GM19043 (cell line): ENCODE measurements at regions not wholly inside any gene's neighbourhood (a gene's known extent, or its start where the extent isn't known, plus 50 kb on each side); places are given as distances from the start of the nearest gene placed in this dataset.
"Not testable (repeated sequence)": the region's sequence is repeated elsewhere in the genome, so short reads cannot be mapped to it uniquely, and the experiment has no call there.

Experiments
- ATAC-seq: cut with Tn5 transposase; IDR thresholded peaks from one replicate; pipeline ENCODE4 v1.9.1; 2021; ENCODE audit warnings: low read depth; ENCODE audit not compliant: unreplicated experiment

DNA sequence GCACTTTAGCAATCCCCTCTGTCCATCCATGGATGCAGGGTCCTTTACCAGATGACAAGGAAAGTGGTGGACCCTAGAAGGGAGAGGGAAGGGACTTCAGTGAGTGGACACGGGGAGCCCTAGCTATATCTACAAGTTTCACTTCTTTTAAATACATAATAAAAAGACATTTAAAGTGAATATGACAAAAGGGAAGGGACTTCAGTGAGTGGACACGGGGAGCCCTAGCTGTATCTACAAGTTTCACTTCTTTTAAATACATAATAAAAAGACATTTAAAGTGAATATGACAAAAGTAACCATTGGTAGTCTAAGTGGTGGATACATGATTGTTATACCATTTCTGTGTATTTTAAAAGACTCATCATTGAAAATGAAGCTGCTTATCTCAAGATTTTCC lies 81.9 kb upstream of the HES1 start:
- ATAC-seq: no peak

DNA sequence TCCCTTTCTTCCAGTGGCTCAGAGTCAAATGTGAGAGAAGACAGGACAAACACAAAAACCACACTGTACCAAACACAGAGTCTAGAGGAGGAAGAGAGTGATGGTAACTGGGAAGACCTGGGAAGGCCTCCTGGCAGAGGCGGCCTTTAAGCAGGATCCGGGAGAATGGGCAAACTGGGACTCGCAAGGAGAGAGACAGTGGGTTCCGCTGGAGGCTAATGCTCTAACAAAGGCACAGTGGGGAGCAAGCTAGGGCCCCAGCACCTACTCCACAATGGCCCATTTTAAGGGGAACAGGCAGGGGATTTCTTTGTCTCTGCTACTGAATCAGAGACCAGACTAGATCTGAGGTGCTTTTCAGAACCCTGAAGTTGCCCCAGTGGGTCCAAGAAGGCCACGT lies 81.4 kb upstream of the HES1 start:
- ATAC-seq: no peak

DNA sequence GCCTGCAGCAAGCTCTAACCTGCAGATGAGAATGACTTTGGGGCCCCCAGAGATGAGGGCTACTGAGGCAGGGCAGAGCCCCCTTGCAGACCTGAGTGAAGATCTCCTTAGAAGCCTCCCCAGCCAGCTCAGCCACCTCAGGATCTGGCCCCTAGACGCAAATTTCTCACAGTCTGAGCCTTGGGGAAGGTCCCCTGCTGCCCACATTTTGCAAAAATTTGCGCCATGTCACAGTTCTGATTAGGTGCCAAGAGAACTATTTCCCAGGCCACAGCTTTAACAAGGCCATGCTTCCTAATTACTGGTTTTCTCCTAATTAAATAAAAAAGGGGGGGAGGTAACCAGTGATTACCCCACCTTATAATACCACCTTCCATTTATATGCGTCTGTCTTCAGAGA lies 81.0 kb upstream of the HES1 start:
- no peak for ATAC-seq

DNA sequence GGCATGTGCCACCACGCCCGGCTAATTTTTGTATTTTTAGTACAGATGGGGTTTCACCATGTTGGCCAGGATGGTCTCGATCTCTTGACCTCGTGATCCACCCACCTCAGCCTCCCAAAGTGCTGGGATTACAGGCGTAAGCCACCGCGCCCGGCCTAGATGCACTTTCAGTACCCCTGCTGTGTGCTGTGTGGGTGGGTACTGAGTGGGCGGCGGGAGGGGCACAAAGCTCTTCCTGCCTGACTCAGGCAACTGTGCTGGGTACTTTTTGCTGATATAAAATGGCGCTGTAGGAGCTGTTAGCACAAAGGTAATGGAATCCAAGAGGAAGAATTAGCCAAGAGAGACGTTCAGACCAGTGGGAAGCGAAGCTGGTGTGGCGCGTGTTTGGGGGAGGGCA lies 79.6 kb upstream of the HES1 start:
- not testable (repeated sequence) for ATAC-seq

DNA sequence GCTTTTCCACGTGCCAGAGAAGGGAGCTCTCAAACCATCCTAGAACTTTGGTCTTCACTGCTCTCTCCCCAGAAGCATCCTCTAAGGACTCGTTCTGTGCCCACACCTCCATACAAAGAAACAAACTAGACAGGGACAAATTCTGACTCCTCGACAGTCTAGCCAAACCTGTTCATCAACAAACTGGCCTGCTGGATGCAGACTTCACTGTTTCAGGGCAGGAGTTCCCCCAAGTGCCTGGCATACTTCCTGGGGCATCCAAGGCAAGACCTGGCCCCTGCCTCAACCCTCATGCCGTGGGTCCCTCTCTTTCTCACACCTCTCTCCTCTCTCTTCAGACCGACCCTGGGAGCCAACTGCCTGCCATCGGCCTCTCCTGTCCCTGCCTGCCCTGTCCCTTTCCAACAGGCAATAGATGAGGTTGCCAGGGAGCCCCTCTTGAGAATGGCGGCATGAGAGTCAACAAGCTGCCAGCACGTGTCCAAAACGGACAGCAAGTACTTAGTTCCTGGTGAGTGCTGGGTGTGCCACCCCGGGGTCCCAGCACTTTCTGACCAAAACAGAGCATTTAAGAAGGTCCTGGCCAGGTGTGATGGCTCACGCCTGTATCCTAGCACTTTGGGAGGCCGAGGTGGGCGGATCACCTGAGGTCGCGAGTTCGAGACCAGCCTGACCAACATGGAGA lies 79.1 kb upstream of the HES1 start:
- ATAC-seq: no peak

DNA sequence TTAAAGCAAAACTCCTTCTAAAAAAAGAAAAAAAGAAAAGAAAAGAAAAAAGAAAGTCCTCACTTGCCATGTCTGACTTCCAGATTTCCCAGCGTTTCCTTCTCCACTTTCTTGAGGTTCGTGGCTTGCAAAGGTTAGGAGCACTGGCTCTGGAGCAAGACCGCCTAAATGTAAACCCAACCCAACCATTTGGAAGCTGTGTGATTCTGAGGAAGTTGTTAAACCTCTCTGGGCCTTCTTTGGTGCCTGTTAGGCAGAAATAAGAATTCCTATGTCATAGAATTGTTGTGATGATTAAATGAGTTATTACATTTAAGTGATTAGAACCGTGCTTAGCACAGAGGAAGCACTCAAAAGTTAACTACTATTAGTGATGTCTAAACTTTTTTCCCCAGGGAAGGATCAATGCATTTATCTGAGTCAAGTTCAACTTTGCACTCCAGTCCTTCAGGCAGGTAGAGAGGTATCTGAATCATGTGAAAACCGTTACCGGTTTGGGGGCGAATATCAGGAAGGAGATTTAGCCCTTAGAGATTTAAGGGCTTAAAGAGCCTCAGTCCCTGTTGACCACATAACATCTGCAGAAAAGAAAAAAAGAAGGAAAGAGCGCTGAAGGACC lies 78.3 kb upstream of the HES1 start:
- ATAC-seq: peak; percentile 28

DNA sequence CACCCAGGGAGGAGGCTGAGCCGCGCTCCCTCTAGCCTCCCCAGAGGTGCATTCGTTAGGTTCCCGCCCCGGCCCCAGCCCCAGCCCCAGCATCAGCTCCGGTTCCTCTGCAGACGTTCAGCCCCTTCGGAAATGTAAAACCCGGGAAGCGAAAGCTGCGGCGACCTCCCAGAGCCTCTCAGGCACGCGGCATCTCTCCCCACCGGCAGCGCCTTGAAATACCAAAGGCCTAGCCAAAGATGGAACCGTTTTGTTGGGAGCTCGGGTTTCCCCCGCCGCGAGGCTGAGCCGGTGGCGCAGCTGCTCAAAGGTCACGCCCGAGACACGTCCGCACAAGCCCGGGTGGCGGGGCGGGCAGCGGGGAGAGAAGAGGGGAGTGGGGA lies 77.8 kb upstream of the HES1 start:
- peak; percentile 48 for ATAC-seq

DNA sequence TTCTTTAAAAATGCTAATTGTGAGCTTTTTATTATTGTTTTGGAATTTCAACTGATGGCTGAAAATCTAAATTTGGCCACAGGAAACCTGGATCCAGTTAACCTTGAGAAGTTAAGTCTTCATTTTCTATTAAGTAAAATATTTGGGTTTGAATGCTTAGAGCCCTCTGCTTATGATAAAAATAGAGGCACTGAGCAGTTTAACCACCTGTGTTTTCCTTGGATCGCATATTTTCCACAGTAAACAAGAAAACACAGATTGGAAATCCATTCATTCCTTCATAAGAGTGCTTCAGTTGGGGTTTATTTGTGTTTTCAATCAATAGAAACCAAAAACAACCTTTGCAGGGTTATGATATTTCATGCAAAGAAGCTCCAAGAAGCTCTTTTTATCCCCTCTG lies 77.2 kb upstream of the HES1 start:
- ATAC-seq: no peak

DNA sequence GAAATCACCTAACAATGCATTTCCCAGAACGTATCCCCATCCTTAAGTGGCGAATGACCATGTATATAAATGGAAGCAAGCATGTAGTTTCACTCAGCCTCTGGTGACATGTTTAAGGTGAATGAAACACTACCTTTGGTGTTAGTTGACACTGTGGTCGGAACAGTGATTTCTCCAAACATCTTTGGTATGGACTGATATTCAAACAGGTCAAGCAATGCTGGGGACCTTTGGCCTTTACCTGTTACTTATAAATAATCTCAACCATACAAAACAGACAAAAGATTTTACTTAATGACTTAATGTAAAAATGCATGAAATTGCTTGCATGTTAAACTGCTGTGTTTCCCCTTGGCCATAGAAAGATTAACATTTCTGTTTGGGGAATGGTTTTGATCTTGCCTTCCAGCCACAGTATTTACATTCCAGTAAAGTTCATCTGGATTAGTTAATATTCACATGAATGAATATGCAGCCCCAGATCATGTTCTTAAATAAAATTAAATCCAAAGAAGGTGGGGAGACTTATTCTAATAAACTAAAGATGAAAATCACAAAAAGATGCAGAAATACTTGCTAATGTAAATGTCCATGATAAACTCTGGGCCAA lies 74.4 kb upstream of the HES1 start:
- no peak for ATAC-seq

DNA sequence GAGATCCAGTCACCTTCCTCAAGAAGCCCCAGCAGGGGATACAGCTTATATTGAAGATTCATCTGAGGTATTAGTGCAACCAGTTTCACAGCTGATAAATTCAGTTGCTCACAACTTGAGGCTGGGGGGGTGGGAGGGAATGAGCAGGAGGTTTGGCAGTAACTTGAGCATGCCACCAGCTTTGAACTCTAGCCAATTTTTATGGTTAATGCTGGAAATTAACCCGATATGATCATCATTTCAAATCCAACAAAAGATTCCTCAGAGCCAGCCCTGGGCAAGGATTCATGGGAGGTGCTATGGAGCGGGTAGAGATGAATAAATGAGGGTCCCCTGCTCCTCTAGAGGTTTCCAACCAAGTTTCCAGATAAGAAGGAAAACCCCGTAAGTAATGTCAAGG lies 73.1 kb upstream of the HES1 start:
- ATAC-seq: no peak

DNA sequence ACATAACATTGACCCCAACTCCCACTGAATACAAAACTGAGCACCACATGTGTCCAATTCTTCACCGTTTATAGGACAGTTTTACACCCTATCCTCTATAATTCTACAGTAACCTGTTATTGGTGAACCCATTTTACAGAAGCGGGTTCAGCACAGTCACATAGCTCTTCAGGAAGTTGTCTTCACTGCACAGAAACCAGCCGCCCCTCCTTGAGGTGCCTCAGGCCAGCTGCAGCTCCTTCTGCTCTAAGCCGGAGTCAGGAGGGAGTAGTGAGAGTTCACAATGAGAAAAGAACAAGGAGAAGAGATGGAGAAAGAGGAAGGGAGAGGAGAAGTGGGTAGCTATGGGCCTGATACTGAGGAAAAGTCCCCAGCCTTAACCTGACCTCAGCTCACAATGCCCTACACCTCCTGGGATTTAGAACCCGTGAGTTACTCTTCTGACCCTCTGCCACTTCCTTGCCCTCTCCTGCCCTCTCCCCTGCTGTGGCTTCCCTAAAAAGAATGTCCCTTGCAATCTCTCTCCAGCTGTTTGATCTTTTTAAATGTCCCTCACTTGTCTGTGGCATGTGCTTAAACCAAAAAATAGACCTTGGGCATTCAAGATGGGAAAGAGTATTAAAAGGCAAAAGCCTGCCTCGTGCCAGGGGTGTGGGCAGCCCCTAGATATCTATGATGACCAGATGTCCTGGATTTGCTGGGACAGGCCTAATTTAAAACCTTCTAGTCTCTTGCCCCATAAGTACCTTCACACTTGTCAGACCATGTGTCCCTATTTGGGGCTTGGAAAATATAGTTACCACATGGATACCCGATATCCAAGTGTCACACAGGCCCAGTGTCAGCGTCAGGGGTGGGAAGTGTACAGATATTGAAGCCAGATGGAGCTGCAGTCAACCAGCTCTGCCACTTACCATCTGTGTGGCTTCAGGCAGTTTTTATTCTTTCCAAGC lies 71.3 kb upstream of the HES1 start:
- ATAC-seq: no peak

DNA sequence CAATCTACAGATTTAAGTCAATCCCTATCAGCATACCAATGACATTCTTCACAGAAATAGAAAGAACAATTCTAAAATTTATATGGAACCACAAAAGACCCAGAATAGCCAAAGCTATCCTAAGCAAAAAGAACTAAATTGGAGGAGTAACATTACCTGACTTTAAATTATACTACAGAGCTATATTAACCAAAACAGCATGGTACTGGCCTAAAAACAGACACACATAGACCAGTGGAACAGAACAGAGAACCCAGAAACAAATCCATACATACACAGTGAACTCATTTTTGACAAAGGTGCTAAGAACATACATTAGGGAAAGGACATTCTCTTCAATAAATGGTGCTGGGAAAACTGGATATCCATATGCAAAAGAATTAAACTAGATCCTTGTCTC lies 68.6 kb upstream of the HES1 start:
- ATAC-seq: not testable (repeated sequence)

DNA sequence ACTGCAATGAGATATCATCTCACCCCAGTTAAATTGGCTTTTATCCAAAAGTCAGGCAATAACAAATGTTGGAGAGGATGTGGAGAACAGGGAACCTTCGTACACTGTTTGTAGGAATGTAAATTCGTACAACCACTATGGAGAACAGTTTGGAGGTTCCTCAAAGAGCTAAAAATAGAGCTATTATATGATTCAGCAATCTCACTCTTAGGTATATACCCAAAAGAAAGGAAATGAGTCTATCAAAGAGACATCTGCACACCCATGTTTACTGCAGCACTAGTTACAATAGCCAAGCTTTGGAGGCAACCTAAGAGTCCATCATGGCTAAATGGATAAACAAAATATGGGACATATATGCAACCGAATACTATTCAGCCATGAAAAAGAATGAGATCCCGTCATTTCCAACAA lies 68.0 kb upstream of the HES1 start:
- no peak for ATAC-seq

DNA sequence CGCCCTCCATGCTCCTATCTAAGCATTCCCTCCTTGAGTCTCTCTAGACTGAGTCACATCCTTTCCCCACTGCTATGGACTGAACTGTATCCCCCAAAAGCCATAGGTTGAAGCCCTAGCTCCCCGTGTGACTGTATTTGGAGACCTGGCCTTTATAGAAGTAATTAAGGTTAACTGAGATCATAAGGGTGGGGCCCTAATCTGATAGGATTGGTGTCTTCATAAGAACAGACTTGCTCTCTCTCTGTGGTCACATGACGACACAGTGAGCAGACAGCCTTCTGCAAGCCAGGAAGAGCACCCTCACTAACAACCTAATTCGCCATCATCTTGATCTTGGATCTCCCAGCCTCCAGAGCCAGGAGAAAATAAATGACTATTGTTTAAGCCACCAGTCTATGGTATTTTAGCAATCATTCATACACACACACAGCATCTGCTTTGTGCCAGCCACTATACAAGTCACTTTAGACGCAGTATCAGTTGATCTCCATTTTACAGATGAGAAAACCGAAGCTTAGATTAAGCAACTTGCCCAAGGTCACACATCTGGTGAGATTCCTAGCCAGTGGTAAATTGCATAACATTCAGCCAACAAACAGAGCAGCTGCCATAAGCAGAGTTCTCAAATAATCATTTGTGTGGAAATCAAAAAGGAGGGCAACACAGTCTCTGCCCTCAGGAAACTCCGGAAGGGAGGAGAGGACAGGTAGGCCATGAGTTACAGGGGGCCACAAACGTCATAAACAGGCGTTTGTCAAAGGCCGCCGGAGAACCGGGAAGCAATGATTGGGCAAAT lies 66.3 kb upstream of the HES1 start:
- ATAC-seq: no peak

DNA sequence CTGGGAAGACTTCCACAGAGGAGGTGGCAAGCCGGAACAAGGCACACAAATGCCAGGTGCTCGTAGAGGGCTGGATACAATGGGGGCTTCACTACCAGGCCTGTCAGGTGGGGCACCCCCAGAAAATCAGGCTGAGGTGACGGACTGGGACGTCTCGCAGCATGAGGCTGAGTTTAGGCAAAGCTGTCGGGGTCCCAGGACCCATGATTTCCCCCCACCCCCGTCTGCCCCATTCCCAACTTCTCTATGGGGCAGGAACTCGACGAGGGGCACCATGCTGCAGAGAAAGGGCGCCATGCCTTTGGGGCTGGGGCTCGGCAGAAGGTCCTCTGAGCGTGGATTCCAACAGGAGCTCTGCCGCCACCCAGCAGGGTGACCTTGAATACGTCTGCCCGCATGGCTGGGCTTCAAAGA lies 65.7 kb upstream of the HES1 start:
- no peak for ATAC-seq

DNA sequence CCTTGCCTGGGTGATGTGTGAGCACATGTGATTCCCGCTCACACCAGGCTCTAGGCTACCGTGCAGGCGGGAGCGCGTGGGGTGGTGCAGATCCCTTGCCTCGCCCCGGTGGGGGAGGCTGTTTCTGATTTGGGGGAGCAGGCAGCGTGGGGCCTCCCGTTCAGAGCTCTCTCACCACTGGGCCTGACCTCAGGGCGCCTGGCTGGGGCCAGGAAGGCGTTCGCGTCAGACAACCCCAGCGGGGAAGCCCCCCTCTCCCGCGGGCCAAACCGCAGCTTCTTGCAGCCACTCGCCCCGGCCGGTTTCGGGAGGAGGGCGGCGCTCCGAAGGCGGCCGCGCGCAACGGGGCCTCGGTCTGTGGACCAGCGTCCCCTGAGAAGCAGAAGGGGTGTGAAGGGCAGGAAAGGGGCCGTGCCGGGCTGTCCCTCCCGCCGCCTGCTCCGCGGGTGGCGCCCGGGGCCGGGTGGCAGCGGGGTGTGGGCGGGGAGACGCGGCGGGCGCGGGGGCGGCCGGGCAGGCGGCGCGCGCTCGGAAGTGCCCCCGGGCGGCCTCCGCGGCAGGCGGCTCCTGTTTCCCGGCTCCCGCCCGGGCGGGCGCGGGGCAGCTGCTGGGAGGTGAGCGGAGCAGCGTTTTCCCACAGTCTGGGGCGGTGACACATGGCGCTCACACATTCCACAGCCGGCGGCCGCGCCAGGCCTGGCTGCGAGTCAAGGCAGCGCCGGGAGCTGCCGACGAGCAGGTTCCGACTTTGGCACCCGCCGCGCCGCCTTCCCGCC lies 65.1 kb upstream of the HES1 start:
- ATAC-seq: peak; percentile 96

DNA sequence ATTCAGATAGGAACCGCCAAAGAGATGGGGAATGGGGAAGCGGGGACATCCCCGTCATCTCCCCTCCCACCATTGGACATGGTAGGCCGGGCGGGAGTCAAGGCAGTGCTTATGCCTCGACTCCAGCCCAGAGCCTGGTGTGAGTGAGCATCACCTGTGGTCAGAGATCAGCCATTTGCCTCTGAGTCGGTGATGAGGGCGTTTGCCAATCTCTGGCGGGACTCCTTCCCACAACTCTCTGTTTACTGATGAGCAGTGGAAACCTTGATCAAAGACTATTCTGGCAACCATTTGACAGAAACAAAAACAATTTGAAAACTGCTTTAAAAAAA lies 63.9 kb upstream of the HES1 start:
- ATAC-seq: no peak

DNA sequence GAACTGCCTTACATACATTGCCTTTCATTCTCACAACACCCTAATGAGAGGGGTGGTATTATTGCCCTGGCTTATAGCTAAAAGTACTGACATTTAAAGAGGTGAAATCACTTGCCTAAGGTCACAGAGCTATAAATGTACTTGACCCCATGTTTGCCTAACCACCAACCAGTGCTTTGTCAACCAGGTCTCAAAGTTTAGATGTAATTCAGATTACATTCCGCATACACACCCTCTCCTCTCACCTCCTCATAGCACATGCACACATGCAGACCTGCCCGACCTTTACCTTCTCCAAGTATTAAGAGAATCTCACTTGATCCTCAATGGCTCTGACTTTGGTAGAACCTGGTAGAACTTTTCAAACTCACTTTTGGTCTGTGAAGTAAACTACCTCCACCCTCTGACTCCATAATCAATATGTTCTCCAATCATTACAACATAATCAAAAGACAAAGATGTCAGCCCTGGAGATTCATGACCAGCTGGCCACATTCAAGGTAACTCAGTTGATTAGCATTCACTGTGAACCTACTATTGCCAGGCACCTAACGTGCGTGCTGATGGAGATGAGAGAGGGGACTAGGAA lies 63.2 kb upstream of the HES1 start:
- ATAC-seq: no peak

DNA sequence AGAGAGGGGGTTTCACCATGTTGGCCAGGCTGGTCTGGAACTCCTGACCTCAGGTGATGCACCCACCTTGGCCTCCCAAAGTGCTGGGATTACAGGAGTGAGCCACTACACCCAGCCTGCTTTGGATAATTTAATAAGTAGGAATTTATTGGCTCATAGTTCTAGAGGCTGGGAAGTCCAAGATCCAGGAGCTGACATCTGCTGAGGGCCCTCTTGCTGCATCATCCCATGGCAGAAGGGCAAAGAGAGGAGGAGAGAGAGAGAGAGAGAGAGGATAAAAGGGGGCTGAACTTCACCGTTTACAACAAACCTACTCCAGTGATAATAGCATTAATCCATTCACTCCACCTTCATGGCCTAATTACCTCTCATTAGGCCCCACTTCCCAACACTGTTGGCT lies 62.0 kb upstream of the HES1 start:
- no peak for ATAC-seq
